Kidney glomerular epithelial cell (primary cell): ENCODE measurements at regions not wholly inside any gene's neighbourhood (a gene's known extent, or its start where the extent isn't known, plus 50 kb on each side); places are given as distances from the start of the nearest gene placed in this dataset.
"Not testable (repeated sequence)": the region's sequence is repeated elsewhere in the genome, so short reads cannot be mapped to it uniquely, and the experiment has no call there.

Experiments used
- DNase-seq: peaks from one replicate; lab custom pipeline; 2025; lab: John Stamatoyannopoulos, UW

DNA sequence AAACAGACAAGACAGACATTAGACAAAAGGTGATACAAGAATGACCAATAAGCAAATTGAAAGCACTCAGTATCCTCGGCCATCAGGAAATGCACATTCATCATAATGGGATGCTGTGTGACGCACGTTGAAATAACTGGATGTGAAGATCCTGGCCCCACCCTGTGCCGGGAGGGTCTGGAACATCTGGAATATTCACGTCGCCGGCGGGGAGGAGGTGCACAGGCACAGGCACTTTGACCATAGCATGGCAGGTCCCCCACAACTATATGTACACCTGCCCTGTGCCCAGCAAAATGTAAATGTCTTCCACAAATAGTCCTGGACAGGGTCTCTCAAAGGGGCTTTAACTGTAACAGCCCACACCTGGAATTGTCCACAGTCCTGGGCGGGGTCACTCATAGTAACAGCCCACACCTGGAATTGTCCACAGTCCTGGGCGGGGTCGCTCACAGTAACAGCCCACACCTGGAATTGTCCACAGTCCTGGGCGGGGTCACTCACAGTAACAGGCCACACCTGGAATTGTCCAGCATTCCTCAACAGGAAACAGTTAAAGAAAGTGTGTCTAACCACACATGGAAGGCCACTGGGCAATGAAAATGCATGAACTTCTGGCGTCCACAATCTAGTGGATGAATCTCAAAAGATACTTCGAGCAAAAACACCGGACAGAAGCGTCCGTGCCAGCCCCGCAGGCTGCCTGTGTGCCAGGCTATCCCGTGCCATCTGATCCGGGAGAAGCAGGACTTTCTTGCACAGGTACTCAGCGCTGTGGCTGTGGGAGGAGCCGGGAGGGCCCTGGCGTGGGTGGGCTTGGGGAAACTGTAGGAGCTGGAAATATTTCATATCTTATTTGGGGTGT is 113.4 kb downstream of the RTP5 start:
- no peak for DNase-seq

GRCh38 chr2:241983571-241984270 is 114.2 kb downstream of the RTP5 start:
- DNase-seq: no peak

- DNase-seq: no peak
Measured at GRCh38 chr2:241984271-241984655, 114.7 kb downstream of the RTP5 start.

DNA sequence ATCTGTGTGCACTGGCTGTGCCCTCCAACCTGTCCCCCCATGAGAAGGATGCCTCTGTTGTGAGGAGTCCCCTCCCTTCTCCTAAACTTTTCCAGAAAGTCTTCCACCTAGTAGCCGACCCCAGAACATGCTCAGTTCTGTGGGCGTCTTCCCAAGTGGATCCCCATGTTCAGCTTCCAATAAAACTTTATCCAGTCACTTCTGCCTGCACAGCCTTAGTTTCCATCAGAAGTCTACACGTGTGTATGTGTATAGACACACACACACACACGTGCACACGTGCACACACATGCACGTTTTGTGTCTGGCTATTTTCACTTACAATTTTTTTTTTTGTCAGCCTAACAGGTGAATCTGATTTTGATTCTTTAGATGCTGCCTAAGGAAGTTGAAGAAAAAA is 115.1 kb downstream of the RTP5 start:
- no peak for DNase-seq

DNA sequence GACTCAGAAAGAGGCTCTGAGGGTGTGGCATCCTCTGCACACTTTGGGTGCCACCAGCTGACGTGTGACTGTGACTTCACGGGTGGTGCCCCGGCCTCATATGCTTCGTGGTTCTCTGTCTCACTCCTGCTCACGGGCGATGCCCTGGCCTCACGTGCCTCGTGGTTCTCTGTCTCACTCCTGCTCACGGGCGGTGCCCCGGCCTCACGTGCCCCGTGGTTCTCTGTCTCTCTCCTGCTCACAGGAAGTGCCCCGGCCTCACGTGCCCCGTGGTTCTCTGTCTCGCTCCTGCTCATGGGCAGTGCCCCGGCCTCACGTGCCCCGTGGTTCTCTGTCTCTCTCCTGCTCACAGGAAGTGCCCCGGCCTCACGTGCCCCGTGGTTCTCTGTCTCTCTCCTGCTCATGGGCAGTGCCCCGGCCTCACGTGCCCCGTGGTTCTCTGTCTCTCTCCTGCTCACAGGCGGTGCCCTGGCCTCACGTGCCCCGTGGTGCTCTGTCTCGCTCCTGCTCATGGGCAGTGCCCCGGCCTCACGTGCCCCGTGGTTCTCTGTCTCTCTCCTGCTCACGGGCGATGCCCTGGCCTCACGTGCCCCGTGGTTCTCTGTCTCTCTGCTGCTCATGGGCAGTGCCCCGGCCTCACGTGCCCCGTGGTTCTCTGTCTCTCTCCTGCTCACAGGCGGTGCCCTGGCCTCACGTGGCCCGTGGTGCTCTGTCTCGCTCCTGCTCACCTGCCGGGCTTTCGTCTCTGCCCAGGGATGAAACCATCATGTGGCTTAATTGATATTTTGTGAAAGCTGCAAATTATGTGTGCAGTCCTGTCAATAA is 115.8 kb downstream of the RTP5 start:
- DNase-seq: not testable (repeated sequence)

DNA sequence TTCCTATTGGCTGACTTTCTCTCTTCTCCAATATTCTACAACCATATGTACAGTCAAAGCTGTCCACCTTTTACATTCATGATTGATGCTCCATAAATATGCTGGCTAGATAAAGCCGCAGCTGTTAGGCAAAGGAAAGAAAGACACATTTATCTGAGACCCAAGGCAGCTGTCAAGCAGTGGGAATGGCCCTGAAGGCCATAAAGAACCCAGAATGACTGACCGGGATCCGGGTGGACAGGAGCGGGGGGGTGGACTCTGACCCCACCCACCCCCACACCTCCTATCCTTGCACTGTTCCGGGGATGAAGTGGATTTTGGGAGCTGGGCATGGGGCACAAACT is 116.4 kb downstream of the RTP5 start:
- no peak for DNase-seq

- DNase-seq: no peak
Measured at GRCh38 chr2:241986836-241987641, 117.5 kb downstream of the RTP5 start.

- no peak for DNase-seq
Measured at GRCh38 chr2:241987726-241988125, 118.2 kb downstream of the RTP5 start.

GRCh38 chr2:241988146-241988545 is 118.6 kb downstream of the RTP5 start:
- no peak for DNase-seq

DNA sequence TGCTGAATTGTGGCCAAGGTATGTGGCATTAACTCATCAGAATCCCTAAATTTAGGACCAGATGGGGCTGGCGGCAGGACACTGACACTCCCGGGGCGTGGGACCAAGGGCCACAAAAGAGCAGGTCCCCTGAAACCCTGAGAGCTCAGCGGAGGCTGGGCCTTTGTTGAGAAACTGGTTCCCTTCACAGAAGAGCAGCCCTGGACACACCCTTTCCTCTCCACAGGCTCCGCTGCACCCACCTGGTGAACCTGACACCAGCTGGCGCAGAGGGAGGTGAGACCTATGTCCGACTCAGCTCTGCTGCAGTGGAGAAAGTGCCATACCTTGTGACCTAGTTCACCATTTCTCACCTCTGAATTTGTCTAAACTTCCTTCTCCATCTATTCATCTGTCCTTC is 119.5 kb downstream of the RTP5 start:
- no peak for DNase-seq

GRCh38 chr2:241990466-241990865 is 120.9 kb downstream of the RTP5 start:
- no peak for DNase-seq

- DNase-seq: no peak
Measured at GRCh38 chr2:241991299-241991698, 121.8 kb downstream of the RTP5 start.

DNA sequence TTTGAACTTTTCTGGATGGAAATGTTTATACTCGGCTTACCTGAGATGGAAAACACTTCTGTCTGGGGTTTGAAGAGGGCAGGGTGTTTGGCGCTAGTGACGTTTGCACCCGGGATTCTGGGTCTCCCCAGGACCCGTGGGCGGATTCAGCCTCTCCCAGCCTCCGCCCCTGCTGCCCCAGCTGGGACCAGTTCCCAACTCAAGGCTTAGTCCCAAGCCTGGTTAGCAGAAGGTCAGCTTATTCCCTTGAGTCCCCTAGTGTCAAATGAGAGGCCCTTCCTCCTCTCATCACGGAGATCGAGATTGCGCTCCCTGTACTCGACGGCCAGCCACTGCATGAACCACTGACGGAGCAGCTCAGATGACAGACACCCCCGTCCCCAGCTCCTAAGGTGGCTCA is 123.2 kb downstream of the RTP5 start:
- no peak for DNase-seq

DNA sequence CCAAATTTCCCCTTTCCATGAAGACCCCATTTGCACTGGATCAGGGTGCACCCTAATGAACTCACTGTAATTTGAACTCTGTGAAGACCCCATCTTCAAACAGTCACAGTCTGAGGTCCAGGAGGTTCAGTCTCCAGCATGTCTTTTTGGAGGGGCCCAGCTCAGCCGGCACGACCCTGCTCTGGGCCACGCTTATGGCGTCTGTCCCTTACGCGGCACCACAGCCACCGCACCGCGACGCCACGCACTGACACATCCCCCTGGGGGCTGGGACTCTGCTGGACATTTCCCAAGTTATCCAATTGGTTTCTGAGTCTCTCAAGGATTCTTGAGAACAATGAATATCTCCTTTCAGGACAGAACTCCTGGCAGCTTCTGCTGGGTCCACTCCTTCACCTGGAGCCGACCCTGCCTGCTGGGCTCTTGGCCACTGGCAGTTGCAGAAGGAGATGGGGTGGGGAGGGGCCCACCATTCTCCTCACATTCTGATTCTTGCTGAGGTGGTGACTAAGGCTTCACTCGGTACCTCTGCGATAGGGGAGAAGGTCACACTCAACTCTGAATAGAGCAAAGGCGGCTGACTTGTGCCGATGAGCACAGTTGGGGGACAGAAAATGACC is 124.0 kb downstream of the RTP5 start:
- DNase-seq: no peak

DNA sequence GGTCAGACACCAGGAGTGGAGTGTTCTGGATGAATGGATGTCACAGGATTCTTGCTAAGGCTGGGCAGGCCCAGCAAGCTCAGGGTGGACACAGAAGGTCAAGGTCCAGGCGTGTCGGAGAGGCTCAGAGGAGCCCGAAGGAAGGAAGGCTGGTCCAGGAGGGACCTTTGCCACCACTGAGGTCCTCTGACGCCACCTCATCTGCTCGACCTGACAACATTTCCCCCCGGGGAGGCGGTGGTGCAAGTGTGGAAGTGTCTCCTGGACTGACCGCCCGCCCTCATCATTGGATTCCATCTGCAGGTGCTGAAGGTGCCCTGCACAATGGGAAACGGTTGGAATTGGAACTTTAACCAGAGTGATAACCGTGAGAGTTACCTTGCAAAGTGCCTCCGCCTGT is 124.6 kb downstream of the RTP5 start:
- no peak for DNase-seq

DNA sequence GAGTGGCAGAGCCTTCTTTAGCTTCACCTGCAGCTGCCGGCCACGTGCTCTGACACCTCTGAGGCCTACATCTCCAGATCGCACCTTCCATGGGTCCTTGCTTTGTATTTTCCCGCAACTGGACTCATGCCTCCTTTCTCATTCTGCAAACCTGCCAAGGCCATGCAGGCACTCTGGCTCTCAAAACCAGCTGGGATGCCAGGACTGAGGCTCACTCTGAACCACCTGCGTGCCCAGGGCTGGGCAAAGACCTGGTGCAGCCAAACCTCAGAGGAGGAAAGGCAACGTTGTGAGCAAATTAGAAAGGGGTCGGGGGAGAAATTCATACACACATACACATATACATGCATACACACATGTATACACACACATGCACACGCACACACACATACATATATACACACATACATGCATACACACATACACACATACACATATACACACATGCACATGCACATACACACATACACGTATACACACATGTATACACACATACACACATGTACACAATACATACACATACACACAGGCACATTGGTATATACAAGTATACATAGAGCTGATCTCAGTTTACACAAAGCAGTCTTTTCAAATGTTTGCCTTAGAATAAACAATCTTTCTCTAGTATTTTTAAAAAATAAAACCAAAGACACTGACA is 125.2 kb downstream of the RTP5 start:
- no peak for DNase-seq

- DNase-seq: no peak
Measured at GRCh38 chr2:241996100-241996499, 126.6 kb downstream of the RTP5 start.

DNA sequence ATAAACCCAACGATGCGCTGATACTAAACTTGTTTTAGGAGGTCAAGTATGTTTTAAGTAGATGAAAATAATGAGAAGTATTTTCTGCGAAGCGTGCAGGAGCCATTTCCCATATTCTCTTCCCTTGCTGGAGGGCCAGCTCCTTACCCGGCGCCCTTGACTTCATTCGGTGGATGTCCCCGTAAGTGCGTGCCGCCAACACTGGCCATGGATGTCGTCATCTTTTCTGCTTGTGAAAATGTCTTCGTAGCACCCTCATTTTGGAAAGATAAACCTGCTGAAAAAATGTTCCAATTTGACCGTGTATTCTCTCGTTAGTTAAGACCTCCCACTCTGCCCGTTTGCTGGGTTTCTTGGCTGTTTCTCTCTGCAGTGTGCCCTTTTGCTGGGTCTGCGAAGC is 127.5 kb downstream of the RTP5 start:
- DNase-seq: no peak

GRCh38 chr2:241999184-241999583 is 129.7 kb downstream of the RTP5 start:
- no peak for DNase-seq

- DNase-seq: no peak
Measured at GRCh38 chr2:242001853-242002252, 132.3 kb downstream of the RTP5 start.

- no peak for DNase-seq
Measured at GRCh38 chr2:242002944-242003343, 133.4 kb downstream of the RTP5 start.
